Activated T-cell treated with anti-CD3 and anti-CD28 coated beads for 4 hours (primary cell): ENCODE measurements at regions not wholly inside any gene's neighbourhood (a gene's known extent, or its start where the extent isn't known, plus 50 kb on each side); places are given as distances from the start of the nearest gene placed in this dataset.
"Not testable (repeated sequence)": the region's sequence is repeated elsewhere in the genome, so short reads cannot be mapped to it uniquely, and the experiment has no call there.

Experiments used
- DNase-seq: peaks from one replicate; pipeline ENCODE4 v3.0.0-alpha.2; 2020

DNA sequence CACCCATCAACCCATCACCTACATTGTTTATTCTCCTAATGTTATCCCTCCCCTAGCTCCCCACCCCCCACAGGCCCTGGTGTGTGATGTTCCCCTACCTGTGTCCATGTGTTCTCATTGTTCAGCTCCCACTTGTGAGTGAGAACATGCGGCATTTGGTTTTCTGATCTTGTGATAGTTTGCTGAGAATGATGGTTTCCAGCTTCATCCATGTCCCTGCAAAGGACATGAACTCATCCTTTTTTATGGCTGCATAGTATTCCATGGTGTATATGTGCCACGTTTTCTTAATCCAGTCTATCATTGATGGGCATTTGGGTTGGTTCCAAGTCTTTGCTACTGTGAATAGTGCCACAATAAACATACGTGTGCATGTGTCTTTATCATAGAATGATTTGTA is 118.1 kb upstream of the IER5L start:
- DNase-seq = not testable (repeated sequence)

DNA sequence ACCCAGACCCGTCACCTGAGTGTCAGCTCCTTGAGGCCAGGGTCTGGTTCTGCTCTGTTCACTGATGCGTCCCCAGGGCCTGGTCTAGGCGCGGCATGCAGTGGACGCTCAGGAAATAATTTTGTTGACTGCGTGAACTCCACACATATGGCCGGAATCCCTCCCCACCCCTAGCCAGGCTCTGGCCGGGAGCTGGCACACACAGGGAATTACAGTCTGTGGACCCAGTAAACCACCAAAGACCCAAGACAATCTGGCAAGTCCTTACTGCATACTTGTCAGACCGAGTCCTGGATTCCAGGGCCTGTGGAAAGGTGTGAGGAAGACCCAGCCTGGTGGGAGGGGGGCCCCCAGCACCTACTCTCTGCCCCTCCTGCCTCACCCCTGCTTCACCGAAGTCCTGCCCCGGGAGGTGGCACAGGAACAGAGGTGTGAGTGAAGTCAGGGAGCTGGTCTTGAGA is 113.0 kb upstream of the IER5L start:
- DNase-seq = no peak

DNA sequence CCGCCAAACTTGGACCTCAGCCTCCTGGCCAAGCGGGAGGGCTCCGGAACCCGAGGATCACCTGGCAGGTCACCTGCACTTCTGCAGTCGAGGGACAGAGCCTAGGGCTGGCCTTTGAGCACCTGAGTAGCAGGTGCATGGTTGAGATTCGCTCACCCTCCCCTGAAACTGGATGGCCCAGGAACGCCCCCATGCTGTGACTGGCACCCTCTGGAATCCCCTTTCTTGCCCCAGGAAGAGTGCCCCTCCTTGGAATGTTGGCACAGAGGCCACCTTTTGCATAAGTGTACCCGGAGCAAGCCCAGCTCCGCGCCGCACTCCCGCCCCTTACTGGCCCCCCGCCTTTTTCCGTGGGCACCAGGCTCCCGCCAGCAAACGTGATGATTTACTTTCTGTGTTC is 112.5 kb upstream of the IER5L start:
- no peak for DNase-seq

DNA sequence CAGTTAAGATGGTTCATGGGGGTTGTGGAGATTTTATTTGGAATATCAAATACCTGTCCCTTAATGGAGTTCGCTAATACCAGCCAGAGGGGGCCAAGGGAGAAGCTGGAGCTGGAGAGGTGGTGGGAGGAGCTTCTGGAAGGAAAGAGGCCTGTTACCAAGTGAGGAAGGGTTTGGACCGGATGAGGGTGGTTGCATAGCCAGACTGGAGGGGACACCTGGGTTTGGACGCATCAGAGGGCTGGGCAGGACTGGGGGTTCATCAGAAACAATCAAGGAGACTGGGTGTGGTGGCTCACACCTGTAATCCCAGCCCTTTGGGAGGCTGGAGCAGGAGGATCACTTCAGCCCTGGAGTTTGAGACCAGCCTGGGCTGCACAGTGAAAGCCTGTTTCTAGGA is 111.8 kb upstream of the IER5L start:
- DNase-seq = no peak

DNA sequence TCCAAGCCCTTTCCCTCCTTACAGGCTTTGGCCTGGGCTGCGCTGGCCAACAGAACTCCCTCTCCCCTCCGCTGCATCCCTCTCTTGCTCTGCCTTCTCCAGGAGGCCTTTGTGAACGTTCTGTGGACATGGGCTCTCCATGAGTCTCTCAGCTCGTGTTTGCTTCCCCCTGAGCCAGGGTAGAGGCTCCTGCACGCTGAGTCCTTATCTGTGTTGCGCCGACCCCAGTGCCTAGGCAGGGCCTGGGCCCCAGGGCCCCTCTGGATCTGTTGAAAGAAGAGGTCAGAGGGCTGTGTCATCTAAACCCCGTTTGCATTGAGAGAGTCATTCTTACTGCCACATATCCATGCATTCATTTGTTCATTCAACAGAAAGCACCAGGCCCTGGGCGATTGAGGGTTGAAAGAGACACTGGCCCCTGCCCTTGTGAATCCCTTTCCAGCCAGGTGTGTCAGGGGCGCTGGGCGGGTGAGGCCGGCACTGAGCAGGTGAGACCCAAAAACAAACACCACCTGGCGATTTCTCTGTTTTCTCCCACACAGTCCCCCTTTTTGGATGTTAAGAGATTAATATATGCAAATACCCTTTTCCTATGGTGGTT is 111.2 kb upstream of the IER5L start:
- no peak for DNase-seq

DNA sequence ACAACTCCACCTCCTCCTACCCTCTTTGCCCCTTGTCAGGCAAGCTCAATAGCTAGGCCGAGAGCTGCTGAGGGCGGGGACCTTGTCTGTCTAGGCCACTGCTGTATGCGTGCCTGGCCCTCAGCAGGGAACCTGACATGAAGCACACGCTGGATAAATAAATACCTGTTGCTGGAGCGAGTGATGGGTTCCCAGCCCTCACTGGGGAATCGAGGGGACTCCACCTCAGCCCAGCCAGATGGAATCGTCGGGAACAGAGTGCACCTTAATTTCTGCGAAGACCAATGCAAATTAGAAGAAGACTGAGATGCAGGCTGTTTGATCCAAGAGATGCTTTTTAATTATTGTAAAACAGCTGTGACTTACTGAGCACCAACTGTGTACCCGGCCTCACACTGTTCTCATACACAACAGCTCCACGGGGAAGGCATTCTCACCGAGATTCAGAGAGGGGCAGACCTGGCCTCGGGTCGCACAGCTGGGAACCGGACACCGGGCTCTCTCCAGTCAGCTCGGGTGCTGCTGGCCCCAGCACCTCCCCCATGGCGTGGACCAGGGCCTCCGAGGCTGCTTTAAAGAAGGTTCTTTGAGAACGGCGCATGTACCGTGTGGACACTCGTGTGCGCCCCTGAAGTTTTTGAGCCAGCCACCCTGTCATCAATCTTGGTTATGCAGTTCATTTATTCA is 109.7 kb upstream of the IER5L start:
- no peak for DNase-seq

DNA sequence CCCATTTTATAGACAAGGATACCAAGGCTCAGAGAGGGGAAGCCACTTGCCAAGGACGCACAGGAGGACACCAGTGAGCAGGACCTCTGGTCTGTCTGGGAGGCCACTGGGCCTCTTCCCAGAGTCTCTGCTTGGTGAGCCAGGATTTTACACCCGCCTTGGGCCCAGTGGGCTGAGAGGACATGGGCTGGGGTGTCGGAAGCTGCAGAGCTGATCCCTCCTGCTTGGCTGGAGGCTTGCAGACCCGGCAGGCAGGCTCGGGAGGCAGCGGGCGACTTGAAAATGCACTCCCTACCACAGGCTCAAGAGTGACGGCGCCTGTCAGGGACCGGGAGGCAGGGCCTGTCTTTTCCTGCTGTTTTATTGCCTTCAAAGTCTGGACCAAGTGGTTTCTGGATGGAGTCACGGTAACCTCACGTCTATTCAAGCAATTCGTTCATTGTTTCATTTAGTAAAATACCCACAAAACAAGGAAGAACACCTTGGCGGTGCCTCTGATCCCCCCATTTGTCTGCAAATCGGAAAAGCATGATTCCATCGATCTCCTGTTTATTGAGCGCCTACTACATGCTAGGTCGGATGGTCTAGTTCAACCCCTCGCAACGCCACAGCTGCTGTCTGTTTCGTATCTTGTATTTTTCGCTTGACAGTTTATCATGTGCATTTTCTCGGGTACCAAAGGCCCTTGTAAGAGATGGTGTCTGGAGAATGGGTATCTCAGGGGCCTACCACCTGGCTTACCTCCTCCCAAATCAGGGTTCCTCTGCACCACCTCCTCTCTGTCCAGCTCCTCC is 108.1 kb upstream of the IER5L start:
- no peak for DNase-seq

DNA sequence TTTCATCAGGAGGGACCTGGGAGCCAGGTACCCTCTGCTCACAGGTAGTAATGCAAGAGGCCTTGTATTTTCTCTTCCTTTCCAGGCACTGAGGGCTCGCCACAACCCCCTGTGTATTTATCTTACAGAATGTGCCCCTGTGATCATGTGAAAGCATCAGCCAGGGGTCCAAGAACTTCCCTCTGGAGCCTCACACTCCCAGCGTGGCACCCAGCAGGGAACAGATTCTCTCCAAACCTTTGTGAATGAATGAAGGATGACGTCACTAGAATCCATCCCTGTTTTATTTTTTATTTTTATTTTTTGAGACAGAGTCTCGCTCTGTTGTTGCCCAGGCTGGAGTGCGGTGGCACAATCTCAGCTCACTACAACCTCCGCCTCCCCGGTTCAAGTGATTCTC is 107.3 kb upstream of the IER5L start:
- no peak for DNase-seq

DNA sequence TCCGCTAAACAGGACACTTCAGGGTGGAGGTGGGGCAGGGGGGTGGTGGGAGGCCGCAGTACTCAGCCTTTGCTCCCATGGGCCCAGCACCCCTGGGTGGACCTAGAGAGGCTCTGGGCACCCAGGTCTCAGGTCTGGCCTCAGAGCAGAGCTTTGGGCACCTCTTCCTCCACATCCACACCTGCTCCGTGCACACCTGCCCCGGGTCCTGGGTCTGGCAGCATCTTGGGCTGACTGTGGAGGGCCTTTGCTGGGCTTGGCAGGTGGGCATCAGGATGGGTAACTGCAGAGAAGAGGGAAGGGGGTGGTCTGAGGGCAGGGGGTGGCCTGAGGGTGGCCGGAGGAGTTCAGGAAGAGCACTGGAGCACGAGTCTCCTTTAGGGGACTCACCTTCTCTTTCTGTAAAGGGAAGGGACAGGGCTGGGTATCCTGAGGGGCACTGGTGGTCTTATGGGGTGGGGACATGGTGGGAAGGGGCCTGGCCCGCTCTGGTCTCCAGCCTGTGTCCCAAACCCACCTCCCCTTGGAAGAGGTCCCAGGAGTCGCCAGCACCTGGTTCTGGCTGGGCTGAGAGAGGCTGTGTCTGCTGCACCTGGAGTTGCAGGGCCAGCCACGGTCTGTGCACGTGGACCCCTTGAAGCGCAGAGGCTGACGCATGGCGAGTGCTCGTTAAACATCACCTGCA is 106.7 kb upstream of the IER5L start:
- no peak for DNase-seq

DNA sequence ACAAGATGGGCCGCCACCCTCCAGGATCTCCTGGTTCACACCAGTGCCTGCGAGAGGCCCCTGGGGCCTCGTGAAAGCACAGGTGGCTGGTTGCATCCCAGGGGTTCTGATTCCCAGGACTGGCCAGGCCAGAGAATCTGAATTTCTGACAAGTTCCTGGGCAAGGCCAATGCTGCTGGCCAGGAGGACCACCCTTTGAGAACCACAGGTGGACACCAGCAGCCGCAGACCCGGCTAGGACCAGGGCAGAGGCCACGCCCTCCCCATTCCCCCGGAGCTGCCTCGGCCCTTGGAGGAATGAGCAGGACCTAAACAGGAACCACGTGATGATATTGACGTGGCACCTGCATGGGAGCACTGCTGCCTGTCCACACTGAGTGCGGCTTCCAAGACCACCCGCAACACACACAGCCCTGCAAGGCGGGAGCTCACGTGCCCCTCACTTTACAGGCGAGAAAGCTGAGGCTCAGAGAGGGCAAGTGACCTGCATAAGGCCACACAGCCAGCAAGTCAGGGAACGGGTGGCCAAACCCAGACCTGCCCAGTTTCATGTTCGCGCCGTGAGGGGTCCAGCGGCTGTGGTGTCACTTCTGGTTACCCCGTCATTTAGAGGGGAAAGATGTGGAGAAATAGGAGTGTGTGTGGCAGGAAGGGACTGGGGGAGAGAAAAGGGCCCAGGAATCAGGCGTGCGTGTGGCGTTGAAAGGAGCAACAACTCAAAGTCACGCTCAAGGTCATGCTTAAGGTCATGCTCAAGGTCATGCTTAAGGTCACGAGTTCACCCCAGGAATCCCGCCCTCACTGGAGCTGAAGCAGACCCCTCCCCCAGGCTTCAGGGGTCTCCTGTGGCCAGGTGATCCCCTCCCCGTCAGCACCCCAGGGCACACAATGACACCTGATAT is 105.9 kb upstream of the IER5L start:
- DNase-seq = no peak

DNA sequence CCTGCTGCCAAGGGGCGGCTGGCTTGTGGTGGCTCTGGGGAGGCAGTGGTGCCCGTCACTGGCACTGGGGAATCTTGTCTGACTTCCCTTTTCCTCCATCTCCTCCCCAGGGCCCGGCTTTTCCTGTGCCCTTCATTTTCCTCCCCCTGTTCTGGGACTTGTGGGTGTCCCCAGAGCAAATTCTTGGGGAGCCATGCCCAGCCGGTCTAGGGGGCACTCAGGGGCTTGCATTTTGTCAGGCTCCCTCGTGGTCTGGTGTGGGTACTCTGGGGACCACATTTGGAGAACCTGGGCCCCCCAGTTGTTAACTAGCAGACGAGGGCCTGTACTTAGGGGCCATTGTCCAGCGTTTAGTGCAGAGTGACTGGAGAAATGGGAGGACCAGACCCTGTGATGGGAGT is 105.2 kb upstream of the IER5L start:
- DNase-seq = no peak

DNA sequence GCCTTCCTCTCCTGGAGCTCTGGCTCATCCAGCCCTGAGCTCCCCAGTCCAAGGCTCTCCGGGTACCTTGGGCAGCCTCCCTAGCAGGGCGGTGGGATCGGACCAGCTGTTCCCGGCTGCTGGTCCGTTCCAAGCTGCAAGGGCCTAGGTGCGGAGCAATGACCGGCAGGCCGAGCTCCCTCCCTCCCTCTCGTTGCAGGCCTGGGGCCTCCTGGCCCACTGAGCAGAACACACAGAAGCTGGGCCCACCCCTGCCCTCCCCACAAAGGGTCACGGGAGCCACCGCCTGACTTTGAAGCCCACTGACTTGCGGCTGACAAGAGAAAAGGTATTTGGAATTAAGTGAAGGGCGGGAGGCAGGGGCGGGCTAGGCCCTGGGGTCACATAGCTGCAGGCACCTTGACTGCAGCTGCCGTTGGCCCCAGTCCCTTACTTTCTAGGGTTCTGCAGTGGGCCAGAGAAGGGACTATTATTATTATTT is 104.7 kb upstream of the IER5L start:
- no peak for DNase-seq

DNA sequence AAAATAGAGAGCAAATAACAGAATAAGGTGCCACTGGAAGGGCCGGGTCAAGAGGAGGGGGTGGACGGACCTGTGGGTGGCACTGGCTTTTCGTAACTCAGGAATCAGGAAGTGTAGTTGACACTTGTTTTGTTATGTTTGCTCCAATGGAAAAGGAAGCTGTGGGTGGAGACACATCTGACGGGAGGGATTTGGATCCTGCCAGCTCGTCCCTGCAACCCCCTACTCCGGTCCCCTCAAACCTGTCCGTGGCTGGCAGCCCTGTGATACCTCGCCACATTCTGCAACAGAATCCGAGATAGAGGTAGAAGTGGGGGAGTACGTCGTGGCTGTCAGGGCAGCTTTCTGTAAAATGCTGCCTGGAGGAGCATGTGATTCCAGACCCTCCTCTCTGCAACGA is 104.2 kb upstream of the IER5L start:
- DNase-seq = no peak

DNA sequence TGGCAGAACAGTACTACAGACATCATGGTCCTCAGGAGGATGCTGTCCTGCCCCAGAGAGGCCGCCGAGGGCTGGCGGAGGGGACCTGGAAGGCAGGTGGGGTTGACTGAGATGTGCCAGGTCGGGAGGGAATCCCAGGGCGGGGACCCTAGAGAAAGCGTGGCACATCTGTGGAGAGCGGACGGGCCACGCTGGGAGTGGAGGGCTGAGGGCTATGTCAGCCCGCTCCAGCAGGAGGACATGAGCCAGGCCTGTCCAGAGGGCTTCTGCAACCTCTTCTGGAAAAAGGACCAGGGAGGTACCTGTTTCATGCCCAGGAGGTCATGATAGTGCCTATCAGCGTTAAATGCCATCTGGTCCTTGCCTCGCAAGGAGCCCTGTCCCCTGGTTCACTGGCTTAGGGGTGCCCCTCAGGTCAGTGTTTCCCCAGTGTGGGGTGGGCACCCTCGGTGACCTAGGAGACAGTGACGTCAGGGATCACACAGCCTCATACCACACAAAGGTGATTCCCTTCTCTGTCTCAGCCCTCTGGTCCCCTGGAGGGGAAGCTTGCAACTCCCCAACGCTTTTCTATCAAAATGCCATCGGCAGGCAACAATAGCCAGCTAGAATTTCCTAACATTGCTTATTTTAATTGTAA is 103.6 kb upstream of the IER5L start:
- no peak for DNase-seq

DNA sequence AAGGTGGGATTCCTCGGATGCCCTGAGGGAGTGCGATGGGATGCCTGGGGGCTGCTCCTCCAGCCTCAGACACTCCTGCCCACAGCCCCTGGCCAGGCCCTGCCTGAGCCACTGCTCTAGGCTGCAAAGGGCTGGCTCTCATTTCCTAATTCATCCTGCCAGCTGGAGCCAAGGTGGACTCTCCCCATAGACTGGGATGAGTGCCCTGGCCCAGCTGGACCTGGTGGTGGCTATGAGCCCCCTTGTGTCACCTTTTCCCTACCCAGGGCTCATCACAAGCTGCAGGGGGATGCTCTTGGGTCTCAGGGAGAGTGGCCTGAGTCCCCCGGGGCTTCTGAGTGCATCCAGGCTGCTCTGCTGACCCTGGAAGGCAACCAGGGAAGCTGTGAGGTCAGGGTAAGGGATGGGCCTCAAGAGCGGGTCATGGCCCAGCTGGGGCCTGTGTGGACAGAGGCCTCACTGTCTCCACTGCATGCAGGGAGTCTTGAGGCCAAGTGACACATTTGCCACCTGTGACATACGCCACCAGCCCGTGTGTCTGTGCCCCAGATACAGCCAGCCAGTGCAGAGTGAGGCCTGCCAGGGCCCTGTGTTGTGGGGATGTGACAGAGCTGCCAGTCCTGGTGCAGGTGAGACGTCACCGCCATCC is 102.7 kb upstream of the IER5L start:
- no peak for DNase-seq

DNA sequence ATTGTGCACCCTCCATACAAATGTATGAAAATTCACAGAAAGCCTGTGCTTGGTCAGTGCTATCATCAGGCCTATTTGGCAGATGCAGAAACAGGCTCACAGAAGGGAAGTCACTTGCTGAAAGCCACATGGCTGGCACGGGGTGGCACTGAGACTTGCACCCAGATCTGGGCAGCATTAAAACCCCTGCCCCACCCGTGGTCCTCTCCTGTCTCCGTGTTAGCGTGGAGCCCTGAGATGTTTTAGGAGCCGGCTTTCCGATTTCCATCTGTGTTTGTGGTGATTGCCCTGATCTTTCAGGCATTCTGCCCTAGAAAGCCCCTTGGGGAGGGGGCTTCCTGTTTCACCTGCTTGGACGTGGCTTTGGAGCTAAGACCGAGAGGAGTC is 102.2 kb upstream of the IER5L start:
- no peak for DNase-seq

DNA sequence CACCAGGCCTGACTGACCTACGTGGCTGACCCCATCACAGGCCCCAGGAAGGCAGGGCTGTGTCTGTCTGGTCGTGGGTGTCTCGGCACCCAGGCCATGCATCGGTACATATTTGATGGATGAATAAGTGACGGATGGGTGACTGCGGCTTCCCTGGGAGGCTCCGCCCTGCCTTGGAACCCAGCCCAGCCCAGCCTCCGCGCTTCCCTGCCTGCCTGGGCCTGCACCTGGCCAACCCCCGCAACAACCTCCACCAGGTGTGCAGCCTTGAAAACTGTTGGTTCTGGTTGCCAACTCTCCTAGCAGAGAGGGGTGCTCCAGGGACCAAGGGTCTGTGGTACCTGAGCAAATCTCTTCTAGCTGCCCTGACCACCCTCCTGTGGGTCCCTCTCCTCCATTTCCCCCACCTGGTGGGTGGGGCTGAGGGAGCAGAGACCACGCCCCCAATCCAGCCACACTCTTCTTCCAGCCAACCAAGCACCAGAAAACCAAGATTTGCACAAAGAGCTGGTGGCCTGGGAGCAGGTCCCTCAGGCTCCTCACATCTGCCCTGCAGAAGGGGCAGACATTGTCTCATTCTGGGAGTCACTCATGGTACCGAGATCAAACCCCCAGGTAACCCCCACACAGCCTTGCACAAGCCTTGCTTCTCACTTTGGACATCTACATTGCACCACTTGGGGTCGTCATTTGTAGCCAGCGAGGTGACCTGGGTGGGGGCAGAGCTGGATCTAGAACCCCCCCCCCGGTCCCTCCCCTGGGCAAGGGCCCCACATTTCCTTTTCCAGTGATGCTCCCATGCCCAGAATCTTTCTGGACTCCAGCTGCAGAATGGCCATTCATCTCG is 100.6 kb upstream of the IER5L start:
- DNase-seq = no peak

DNA sequence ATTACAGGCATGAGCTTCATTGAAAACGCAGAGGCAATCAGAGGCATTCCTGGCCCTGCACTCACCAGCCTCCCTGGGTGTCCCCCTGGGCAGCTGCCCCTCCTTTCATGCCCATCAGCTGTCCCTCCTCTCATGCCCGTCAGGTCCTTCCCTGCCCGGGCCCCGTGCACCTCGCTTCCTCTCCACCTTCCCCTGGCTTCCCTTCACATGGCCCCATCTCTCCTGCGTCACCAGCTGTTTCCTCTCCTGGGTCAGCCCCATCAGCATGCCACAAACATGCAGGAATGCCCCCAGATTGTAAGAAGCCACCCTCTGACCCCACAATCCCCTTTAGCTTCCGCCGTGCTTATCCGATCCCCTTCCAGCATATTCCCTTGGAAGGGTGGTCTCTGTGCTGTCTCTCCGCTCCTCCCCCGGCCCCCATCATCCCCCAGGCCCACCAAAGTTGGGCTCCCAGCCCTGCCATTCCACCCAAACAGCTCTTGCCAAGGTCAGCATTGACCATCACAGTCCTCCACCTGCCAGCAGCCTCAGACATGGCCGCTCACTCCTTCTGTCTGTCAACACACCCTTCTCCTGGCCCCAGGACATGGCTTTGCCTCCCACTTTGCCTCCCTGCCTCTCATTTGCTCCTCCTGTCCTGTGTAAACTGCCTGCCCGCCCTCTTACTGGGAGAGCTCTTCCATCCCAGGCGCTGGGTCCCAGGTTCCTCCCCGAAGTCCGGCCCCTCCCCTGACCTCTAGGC is 98.6 kb upstream of the IER5L start:
- no peak for DNase-seq

DNA sequence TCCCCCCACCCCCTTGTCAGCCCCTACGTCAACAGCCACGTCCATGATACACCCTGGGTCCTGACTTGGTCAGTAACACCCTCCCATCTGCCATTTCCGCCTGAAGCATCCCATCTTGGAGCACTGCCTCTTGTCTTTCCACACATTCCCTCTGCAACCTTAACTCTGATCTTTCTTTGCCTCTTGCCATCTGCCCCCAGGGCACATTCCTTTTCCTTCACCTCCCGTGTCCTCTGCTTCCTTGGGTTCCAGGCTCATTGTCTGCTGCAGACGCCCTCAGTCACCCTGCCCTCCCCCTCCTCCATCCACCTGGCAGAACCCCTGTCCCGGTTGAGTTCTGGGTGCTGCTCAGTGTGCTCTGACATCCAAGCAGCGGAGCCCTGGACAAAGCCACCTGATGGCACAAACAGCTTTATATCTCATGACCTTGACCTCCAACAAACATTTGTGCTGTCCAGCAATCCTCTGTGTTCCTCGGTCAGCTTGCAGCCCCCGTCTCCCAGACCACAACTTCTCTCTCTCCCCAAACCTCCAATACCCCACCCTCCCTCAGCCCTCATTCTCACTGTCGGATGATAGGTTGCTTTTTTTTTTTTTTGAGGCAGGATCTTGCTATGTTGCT is 97.7 kb upstream of the IER5L start:
- DNase-seq = no peak
